ENCODE measurements at regions not wholly inside any gene's neighbourhood (a gene's known extent, or its start where the extent isn't known, plus 50 kb on each side); places are given as distances from the start of the nearest gene placed in this dataset.

DNA sequence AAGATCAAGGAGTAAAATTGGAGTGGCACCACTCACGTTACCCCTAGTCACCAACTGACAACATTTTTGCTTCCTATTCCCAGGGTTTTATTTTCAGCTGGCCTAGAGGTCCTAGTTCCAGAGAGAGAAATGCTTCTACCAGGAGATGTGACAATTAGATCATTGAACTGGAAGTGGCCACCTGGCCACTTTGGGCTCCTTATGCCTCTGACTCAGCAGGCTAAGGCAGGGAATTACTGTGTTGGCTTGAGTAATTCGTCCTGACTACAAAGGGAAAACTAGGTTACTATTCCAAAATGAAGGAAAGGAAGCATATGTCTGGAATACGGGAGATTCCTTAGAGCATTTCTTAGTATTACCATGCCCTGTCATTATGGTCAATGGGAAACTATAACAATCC is 831.6 kb upstream of the NDST4 start:
- TF ChIP-seq POLR2AphosphoS5 (IDR thresholded peaks at IDR 0.05; ENCODE audit: low read depth, low read length) (no peak), TAF1 (IDR thresholded peaks at IDR 0.05; ENCODE audit: borderline replicate concordance, insufficient read depth, low read length) (no peak)
- TF ChIP-seq, protein P1, sequence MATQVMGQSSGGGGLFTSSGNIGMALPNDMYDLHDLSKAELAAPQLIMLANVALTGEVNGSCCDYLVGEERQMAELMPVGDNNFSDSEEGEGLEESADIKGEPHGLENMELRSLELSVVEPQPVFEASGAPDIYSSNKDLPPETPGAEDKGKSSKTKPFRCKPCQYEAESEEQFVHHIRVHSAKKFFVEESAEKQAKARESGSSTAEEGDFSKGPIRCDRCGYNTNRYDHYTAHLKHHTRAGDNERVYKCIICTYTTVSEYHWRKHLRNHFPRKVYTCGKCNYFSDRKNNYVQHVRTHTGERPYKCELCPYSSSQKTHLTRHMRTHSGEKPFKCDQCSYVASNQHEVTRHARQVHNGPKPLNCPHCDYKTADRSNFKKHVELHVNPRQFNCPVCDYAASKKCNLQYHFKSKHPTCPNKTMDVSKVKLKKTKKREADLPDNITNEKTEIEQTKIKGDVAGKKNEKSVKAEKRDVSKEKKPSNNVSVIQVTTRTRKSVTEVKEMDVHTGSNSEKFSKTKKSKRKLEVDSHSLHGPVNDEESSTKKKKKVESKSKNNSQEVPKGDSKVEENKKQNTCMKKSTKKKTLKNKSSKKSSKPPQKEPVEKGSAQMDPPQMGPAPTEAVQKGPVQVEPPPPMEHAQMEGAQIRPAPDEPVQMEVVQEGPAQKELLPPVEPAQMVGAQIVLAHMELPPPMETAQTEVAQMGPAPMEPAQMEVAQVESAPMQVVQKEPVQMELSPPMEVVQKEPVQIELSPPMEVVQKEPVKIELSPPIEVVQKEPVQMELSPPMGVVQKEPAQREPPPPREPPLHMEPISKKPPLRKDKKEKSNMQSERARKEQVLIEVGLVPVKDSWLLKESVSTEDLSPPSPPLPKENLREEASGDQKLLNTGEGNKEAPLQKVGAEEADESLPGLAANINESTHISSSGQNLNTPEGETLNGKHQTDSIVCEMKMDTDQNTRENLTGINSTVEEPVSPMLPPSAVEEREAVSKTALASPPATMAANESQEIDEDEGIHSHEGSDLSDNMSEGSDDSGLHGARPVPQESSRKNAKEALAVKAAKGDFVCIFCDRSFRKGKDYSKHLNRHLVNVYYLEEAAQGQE (IDR thresholded peaks at IDR 0.05; ENCODE audit: insufficient read depth in 1 of 2, low read depth in 2 of 2, low read length in 2 of 2) = no peak

DNA sequence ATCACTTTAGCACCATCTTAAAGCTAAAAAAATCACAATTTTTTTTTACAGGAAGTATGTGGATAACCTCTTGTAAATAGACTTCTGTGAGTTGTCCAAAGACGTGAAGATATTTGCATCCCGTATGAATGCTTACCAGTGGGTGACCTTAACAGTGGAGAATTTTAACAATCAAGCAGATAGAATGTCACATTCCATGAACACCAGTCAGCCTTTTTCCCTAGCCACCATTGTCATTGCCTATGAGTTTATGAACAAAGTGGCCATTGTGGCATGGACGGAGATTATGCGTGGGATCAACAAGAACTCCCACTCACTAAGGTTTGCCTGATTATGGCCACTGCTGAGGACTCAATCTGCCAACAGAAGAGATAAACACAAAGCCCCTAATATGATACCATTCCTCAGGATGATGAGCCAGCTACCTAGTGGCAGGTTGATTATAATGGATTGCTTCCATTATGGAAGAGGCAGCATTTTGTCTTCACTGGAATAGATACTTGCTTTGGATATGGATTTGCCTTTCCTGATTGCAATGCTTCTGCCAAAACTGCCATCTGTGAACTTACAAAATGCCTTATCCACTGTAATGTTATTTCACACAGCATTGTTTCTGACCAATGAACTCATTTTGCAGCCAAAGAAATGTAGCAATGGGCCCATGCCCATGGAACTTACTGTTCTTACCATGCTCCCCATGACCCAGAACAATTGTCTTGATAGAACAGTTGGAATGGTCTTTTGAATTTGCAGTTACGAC is 830.9 kb upstream of the NDST4 start:
- TF ChIP-seq FOXP2 (optimal IDR thresholded peaks at IDR 0.05; ENCODE audit: borderline replicate concordance, extremely low read depth, extremely low read length, insufficient read depth) (no peak), SIN3A (IDR thresholded peaks at IDR 0.05; ENCODE audit: borderline replicate concordance, insufficient read depth, low read length) (no peak), TAF1 (IDR thresholded peaks at IDR 0.05; ENCODE audit: borderline replicate concordance, insufficient read depth, low read length) (no peak), POLR2AphosphoS5 (IDR thresholded peaks at IDR 0.05; ENCODE audit: low read depth, low read length) (no peak)
- TF ChIP-seq, protein P1 (IDR thresholded peaks at IDR 0.05; ENCODE audit: insufficient read depth in 1 of 2, low read depth in 2 of 2, low read length in 2 of 2) = no peak

DNA sequence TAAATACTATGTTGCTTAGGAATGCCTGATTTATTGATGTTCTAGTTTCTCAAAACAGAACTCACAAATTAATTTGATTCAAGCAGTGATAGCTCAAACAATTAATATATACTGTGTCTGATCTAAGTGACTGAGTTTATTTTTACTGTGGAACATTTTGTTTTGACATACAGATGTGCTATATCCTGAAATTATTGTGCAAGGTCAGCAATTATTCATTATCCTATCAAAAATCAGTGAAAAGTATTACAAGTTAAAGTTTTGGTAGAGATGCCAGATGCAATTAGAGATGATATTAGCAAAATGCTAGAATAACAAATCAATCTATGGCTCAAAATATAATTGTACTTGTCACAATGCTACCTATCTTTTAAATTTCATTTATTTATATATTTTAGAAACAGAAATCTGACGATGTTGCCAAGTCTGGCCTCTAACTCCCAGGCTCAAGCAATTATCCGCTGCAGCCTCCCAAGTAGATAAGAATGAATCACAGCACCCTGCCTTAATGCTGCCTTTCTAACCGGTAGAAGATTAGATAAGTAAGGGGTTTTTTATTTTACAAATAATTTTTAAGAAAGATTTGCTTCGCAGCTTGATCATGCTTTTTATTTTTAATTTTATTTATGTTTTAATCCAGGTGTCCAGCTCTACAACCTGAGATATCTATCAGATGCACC is 825.5 kb upstream of the NDST4 start:
- TF ChIP-seq, protein P1 (IDR thresholded peaks at IDR 0.05; ENCODE audit: insufficient read depth in 1 of 2, low read depth in 2 of 2, low read length in 2 of 2) = no peak
- TF ChIP-seq FOXP2 (optimal IDR thresholded peaks at IDR 0.05; ENCODE audit: borderline replicate concordance, extremely low read depth, extremely low read length, insufficient read depth) (no peak), TAF1 (IDR thresholded peaks at IDR 0.05; ENCODE audit: borderline replicate concordance, insufficient read depth, low read length) (no peak), POLR2AphosphoS5 (IDR thresholded peaks at IDR 0.05; ENCODE audit: low read depth, low read length) (no peak), SIN3A (IDR thresholded peaks at IDR 0.05; ENCODE audit: borderline replicate concordance, insufficient read depth, low read length) (no peak)

DNA sequence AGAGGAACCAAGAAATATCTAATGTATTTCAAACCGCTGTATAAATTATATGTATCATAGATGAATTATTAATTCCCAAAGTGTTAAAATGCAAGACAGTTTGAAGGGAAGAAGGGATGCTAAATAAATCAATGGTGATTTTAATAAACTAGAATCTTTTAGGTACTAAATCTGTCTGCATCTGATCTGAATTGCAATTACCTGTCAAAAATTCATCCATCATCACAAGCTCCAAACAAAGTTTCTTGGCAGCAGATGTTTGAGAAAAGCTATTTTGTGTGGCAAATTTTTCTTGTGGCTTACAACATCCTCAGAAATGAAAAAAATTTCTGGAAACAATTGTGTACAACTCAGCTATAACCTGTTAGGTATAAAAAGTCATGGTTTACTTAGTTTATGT is 816.0 kb upstream of the NDST4 start:
- TF ChIP-seq FOXP2 (optimal IDR thresholded peaks at IDR 0.05; ENCODE audit: borderline replicate concordance, extremely low read depth, extremely low read length, insufficient read depth) (no peak), SIN3A (IDR thresholded peaks at IDR 0.05; ENCODE audit: borderline replicate concordance, insufficient read depth, low read length) (no peak), POLR2AphosphoS5 (IDR thresholded peaks at IDR 0.05; ENCODE audit: low read depth, low read length) (no peak), TAF1 (IDR thresholded peaks at IDR 0.05; ENCODE audit: borderline replicate concordance, insufficient read depth, low read length) (no peak)
- TF ChIP-seq, protein P1 (IDR thresholded peaks at IDR 0.05; ENCODE audit: insufficient read depth in 1 of 2, low read depth in 2 of 2, low read length in 2 of 2) = no peak

All from PFSK-1 (cell line).